ENCODE measurements at regions not wholly inside any gene's neighbourhood (a gene's known extent, or its start where the extent isn't known, plus 50 kb on each side); places are given as distances from the start of the nearest gene placed in this dataset.

DNA sequence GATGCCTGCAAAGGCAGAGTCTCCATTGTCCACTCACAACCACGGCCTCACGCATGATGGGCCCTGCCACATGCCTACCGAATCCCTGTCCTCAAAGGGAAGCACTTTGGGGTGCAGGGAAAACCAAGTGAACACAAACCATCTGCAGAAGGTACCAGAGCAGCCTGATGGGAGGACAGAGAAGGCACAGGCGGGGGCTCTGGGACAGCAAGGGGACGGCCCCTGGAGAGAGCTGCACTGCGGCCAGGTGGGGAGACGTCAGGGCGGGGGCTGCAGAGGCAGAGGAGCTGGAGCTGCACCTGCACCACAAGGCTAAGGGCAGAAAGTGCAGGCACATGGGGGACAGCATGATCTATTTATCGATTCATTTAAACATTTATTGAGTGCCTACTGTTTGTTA is 1056.0 kb downstream of the TBC1D22A start:
- CTCF ChIA-PET (ENCODE audit: low intra/inter-chr PET ratio, low total read pairs) = no interaction called here
- Histone ChIP-seq H3K9ac (ENCODE audit: insufficient read depth, low read depth, low read length) (no peak overlapping the region), H3K27ac (ENCODE audit: extremely low read length, insufficient read depth, low read length) (no peak overlapping the region), H3K4me1 (ENCODE audit: insufficient read depth, low read length) (no peaks in the 10 kb centered on the region), H4K20me1 (ENCODE audit: insufficient read depth, low read length) (no peaks in the 10 kb centered on the region), H3K4me2 (ENCODE audit: low read depth, low read length) (no peak overlapping the region), H3K9me3 (ENCODE audit: low read length) (peaks cover 9% of the 10 kb centered on the region; the same call in 1 of the 2 replicates), H3K36me3 (replicated peaks in 1 of 2; ENCODE audit: control insufficient read depth in 1 of 2, insufficient read depth in 2 of 2, low read length in 2 of 2) (no peaks in the 10 kb centered on the region), H2AFZ (ENCODE audit: low read length) (no peak overlapping the region), H3K27me3 (ENCODE audit: control insufficient read depth in 1 of 2, insufficient read depth in 2 of 2, low read length in 2 of 2) (peaks cover 2 to 24% of the 10 kb centered on the region in 2 experiments; a peak in 2 of 5 replicates), H3K4me3 (replicated peaks in 1 of 3; ENCODE audit: insufficient read depth in 1 of 3, low read depth in 2 of 3, low read length in 3 of 3) (no peak overlapping the region), H3K79me2 (ENCODE audit: insufficient read depth, low read length) (no peaks in the 10 kb centered on the region)
- WGBS (ENCODE audit: low lambda C conversion rate) = 42% methylated on average over 9 of the region's 9 CpGs
- in situ Hi-C loops (cut with HindIII; ENCODE audit: extremely low pct_ligation_motif_present, low pct_unique_long_range_greater_than_20kb) = no loop called here
- DNase-seq (ENCODE audit: low spot score) (no peak), ATAC-seq (no peak), FAIRE-seq (no peak)
- TF ChIP-seq RFXAP (CRISPR knock-in tag; IDR thresholded peaks at IDR 0.05; ENCODE audit: borderline replicate concordance) (no peak), PHF20 (CRISPR knock-in tag; IDR thresholded peaks at IDR 0.05) (no peak), ZNF556 (CRISPR knock-in tag; IDR thresholded peaks at IDR 0.05; ENCODE audit: borderline replicate concordance) (no peak), REXO4 (CRISPR knock-in tag; IDR thresholded peaks at IDR 0.05; ENCODE audit: borderline replicate concordance) (no peak), ZNF24 (IDR thresholded peaks at IDR 0.05) (no peak), YEATS4 (CRISPR knock-in tag; IDR thresholded peaks at IDR 0.05; ENCODE audit: borderline replicate concordance) (no peak), PLRG1 (conservative IDR thresholded peaks at IDR 0.05) (no peak), TBL1XR1 (IDR thresholded peaks at IDR 0.05; ENCODE audit: borderline replicate concordance, low read length, partially characterized antibody) (no peak), ZNF724P (CRISPR knock-in tag; IDR thresholded peaks at IDR 0.05; ENCODE audit: borderline replicate concordance) (no peak), KDM5A (IDR thresholded peaks at IDR 0.05; ENCODE audit: borderline replicate concordance, low read length) (no peak), ZFP36L1 (CRISPR knock-in tag; IDR thresholded peaks at IDR 0.05) (no peak)
- TF ChIP-seq, protein P1, sequence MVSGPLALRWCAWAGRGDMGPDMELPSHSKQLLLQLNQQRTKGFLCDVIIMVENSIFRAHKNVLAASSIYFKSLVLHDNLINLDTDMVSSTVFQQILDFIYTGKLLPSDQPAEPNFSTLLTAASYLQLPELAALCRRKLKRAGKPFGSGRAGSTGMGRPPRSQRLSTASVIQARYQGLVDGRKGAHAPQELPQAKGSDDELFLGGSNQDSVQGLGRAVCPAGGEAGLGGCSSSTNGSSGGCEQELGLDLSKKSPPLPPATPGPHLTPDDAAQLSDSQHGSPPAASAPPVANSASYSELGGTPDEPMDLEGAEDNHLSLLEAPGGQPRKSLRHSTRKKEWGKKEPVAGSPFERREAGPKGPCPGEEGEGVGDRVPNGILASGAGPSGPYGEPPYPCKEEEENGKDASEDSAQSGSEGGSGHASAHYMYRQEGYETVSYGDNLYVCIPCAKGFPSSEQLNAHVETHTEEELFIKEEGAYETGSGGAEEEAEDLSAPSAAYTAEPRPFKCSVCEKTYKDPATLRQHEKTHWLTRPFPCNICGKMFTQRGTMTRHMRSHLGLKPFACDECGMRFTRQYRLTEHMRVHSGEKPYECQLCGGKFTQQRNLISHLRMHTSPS (CRISPR knock-in tag; IDR thresholded peaks at IDR 0.05; ENCODE audit: low read depth) = no peak
- intact Hi-C loops (cut with micrococcal nuclease; ENCODE audit: unreplicated experiment) = no loop called here
- BruUV-seq (replicated peaks) = no TSS peak
- POLR2A ChIA-PET = no interaction called here

All from HepG2 (cell line).